ENCODE measurements at regions not wholly inside any gene's neighbourhood (a gene's known extent, or its start where the extent isn't known, plus 50 kb on each side); places are given as distances from the start of the nearest gene placed in this dataset.

DNA sequence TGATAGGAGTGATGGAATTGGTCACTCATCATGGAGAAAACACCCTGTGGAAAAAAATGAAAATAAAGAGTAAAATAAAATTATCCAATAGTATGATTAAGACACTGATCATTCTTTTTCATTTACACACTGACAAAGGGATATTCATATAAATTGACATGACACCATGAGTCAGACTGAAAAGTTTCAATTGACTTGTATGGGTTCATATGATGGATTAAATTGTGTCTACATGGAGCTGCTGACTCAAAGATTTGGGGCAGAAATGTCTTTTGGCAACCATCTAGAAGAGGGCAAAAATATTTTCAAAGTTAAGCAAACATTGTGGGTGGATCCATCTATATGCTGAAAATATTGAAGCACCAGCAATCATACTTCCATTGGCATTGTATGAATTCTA lies 153.4 kb upstream of the PPP3CA start:
- TF ChIP-seq POLR2A (IDR thresholded peaks at IDR 0.05) (no peak), POLR2AphosphoS5 (IDR thresholded peaks at IDR 0.05) (no peak), EP300 (IDR thresholded peaks at IDR 0.05) (no peak)
- TF ChIP-seq, protein P1, sequence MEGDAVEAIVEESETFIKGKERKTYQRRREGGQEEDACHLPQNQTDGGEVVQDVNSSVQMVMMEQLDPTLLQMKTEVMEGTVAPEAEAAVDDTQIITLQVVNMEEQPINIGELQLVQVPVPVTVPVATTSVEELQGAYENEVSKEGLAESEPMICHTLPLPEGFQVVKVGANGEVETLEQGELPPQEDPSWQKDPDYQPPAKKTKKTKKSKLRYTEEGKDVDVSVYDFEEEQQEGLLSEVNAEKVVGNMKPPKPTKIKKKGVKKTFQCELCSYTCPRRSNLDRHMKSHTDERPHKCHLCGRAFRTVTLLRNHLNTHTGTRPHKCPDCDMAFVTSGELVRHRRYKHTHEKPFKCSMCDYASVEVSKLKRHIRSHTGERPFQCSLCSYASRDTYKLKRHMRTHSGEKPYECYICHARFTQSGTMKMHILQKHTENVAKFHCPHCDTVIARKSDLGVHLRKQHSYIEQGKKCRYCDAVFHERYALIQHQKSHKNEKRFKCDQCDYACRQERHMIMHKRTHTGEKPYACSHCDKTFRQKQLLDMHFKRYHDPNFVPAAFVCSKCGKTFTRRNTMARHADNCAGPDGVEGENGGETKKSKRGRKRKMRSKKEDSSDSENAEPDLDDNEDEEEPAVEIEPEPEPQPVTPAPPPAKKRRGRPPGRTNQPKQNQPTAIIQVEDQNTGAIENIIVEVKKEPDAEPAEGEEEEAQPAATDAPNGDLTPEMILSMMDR (IDR thresholded peaks at IDR 0.05), result no peak

All from suprapubic skin (tissue), 4 donors.